GM12872 (cell line): ENCODE measurements at regions not wholly inside any gene's neighbourhood (a gene's known extent, or its start where the extent isn't known, plus 50 kb on each side); places are given as distances from the start of the nearest gene placed in this dataset.
A peak's percentile ranks its signal among the peaks of the same experiment; 100 is the strongest.

Source experiments
- TF ChIP-seq, protein P1 (sequence below): IDR thresholded peaks from 3 replicates; pipeline ENCODE4 v1.5.1; 2011; ENCODE audit warnings: low read depth, mild to moderate bottlenecking, low read length, moderate library complexity; ENCODE audit not compliant: insufficient read depth

DNA sequence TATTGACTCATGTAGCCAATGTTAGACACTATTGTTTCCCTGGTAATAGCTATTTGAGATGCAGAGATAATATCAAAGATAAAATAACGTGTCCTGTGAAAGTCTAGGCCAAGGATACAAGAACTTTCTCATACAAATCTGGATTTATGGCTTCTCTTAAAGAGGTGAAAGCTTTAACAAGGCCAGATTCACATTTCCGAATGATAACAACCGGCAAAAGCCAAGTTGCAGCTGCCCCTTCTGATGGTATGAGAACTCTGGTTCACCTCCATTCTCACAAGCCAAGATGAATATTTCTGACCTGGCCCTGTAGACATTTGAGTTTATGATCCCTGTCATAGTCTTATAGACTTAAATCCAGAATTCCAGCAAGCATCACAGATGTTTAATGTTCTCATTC is 230.4 kb upstream of the ZC3H12C start:
- TF ChIP-seq, protein P1, sequence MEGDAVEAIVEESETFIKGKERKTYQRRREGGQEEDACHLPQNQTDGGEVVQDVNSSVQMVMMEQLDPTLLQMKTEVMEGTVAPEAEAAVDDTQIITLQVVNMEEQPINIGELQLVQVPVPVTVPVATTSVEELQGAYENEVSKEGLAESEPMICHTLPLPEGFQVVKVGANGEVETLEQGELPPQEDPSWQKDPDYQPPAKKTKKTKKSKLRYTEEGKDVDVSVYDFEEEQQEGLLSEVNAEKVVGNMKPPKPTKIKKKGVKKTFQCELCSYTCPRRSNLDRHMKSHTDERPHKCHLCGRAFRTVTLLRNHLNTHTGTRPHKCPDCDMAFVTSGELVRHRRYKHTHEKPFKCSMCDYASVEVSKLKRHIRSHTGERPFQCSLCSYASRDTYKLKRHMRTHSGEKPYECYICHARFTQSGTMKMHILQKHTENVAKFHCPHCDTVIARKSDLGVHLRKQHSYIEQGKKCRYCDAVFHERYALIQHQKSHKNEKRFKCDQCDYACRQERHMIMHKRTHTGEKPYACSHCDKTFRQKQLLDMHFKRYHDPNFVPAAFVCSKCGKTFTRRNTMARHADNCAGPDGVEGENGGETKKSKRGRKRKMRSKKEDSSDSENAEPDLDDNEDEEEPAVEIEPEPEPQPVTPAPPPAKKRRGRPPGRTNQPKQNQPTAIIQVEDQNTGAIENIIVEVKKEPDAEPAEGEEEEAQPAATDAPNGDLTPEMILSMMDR, result no peak

DNA sequence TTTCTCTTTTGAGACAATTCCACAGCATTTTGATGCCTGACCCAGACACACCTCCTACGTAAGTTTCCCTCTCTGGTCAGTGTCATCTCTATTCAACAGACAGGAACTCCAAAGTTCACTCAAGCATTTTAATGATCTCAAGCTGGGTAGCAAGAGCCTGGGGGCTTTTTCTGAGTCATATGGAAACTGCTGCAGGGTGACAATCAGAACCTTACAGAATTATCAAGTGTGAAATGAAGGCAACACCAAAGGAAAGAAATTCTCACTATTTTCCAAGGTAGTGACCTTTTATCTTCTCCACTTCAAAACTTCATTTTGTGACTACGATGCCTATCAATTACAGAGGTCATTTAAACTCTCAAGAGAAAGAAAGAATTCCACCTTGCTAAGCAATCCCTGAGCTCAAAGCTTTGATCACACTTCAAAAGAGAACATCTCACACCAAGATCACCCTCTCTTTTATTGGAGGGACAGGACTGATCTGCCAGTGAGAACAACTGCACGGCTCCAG is 229.0 kb upstream of the ZC3H12C start:
- TF ChIP-seq, protein P1, result no peak

DNA sequence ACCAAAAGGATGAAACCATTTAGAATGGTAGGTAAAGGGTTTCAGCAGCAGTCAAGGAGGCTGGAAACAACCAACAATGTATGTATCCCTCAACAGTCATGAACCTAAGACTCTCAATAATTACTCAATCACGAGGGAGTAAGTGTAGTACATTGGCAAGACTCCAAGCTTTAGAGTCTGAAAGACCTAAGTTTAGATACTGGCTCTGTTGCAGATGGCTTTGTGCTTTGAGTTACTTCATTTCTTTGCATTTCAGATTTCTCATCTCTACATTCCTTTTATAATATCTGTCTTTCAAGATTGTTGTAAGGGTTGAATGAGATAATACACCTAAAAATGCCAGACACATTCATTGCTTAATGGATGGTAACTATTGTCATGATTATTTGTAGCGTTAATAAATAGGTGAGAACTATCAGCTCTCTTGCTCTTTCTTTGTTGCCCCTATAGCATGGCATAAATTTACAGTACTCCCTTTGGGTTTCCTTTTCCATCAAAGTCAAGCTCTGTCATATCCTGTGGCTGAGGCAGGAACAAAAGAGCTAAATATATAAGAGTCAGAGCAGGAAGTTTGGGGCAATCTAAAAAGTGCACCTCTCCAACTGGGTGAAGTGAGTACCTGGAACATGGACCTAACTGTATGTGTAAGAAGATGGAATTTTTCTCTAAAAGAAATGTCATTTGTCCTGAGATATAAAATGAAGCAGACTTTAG is 228.2 kb upstream of the ZC3H12C start:
- TF ChIP-seq, protein P1, result no peak

DNA sequence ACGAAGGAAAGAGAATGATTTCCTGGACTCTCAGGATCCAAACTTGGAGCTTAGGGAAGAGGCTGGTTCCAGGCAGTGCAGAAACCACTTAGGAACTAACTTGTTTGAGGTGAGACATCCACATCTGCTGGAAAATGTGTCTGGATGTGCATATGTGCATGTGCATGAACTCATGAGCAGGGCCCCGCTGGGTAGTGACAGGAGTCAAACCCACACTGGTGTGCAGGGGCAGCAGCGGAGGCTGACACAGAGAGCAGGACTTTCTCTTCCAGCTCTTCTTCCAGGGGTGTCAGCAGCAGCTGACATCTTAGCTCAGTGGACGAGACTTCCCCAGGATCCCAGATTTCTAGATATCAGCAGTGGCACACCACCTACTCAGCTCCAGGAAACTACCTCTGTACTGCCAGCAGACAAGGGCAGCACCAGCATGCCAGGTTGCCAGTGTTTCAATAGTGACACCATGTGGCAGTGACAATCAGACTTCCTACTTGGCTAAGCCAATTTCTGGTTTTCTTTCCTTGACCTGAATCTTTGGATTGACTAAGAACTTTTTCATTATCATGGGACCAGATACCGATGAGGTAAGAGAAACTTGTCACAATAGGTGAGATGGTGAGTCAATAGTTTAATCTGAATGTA is 227.5 kb upstream of the ZC3H12C start:
- TF ChIP-seq, protein P1, result peak; percentile 38; the same call in 2 of the 3 replicates

DNA sequence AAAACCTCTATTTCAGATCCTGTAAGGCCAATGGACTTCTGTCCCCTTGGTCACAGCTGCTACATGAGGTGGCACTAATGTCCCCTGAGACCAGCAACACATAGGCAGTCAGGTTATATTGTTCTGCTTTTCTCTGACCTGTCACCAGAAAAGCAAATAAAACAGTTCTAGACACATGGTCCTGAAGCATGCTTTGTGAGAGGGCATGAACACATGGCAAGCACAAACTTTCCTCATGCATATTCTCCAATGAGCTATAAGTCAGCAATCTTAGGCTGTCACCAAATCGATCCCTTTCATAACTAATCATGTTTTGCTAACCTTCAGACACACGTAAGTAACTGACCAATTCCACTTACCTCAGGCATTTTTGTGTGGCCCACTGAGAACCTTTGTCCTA is 225.4 kb upstream of the ZC3H12C start:
- TF ChIP-seq, protein P1, result no peak

DNA sequence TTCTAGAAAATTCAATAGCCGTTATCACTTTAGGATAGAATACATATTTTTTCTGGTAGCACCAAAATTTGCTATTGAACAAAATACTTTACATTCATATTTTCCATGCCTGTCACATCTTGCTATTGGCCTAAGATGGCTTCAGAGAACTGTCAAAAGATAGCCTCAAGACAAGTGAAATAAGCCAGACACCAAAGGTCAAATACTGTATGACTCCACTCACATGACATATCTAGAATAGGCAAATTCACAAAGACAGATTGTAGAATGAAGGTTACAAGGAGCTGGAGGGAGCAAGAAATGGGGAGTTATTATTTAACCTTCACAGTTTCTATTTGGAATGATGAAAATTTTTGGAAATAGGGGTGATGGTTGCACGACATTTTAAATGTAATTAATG is 223.7 kb upstream of the ZC3H12C start:
- TF ChIP-seq, protein P1, result no peak

DNA sequence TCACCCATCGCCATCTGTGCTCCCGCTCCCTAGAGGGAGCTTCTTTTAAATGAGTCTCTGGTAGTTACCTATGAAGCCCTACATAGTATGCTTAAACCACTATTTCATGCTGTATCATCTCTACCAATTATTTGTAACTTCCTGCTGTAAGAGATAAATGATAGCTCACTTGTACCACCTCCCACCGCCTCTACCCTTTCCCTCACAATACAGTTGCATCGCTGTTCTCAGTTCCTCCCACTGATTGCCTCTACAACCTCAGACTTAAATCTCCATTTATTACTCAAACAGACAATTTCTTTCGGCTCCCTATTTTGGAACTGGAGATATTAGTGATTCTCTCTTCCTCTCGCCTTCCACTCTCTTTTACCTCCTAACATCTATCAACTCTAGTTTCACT is 222.9 kb upstream of the ZC3H12C start:
- TF ChIP-seq, protein P1, result no peak
